ENCODE measurements at regions not wholly inside any gene's neighbourhood (a gene's known extent, or its start where the extent isn't known, plus 50 kb on each side); places are given as distances from the start of the nearest gene placed in this dataset.

GRCh38 chr21:35376406-35377135 lies 327.5 kb upstream of the RUNX1 start:
- Histone ChIP-seq H3K27ac (ENCODE audit: low read length) (no peak overlapping the region), H3K4me1 (ENCODE audit: control insufficient read depth in 1 of 2, extremely low read depth in 1 of 2, insufficient read depth in 2 of 2, low read length in 2 of 2) (no peaks in the 10 kb centered on the region), H3K4me3 (ENCODE audit: control insufficient read depth in 1 of 2, extremely low read depth in 1 of 2, low read length in 1 of 2) (no peak overlapping the region), H3K9me3 (no peaks in the 10 kb centered on the region), H3K36me3 (ENCODE audit: control insufficient read depth in 2 of 2, extremely low read depth in 1 of 2, insufficient read depth in 1 of 2, low read length in 1 of 2) (no peaks in the 10 kb centered on the region), H3K27me3 (replicated peaks in 1 of 2; ENCODE audit: control insufficient read depth in 2 of 2, extremely low read depth in 1 of 2, insufficient read depth in 2 of 2, low read length in 1 of 2) (no peaks in the 10 kb centered on the region)
- Mint-ChIP-seq H3K27ac (no peak overlapping the region), H3K4me3 (no peak overlapping the region), H3K4me1 (no peaks in the 10 kb centered on the region), H3K9me3 (no peaks in the 10 kb centered on the region), H3K36me3 (no peaks in the 10 kb centered on the region), H3K27me3 (no peaks in the 10 kb centered on the region)
- no peak for ATAC-seq (replicated peaks in 1 of 4)
- no peak for DNase-seq
- CTCF ChIA-PET, result no interaction called here
- POLR2A ChIA-PET, result no interaction called here
- no CpG with 5 or more reads among the region's 7 CpGs for WGBS (ENCODE audit: insufficient coverage)

- DNase-seq (no peak), ATAC-seq (replicated peaks in 1 of 4) (no peak)
- Mint-ChIP-seq H3K4me1 (no peaks in the 10 kb centered on the region), H3K27me3 (no peaks in the 10 kb centered on the region), H3K4me3 (no peak overlapping the region), H3K27ac (no peak overlapping the region), H3K9me3 (no peaks in the 10 kb centered on the region), H3K36me3 (no peaks in the 10 kb centered on the region)
- H3K9me3 ChIP-seq, result no peaks in the 10 kb centered on the region
- ChIA-PET POLR2A (no interaction called here), CTCF (no interaction called here)
- peaks cover 0 to 2% of the 10 kb centered on the region in 2 experiments for H3K4me1 ChIP-seq (ENCODE audit: control insufficient read depth in 1 of 2, extremely low read depth in 1 of 2, insufficient read depth in 2 of 2, low read length in 2 of 2)
- no peaks in the 10 kb centered on the region for H3K27me3 ChIP-seq (replicated peaks in 1 of 2; ENCODE audit: control insufficient read depth in 2 of 2, extremely low read depth in 1 of 2, insufficient read depth in 2 of 2, low read length in 1 of 2)
- no peak overlapping the region for H3K27ac ChIP-seq (ENCODE audit: low read length)
- WGBS (ENCODE audit: insufficient coverage), result no CpG with 5 or more reads among the region's 1 CpG
- H3K4me3 ChIP-seq (ENCODE audit: control insufficient read depth in 1 of 2, extremely low read depth in 1 of 2, low read length in 1 of 2), result no peak overlapping the region
- H3K36me3 ChIP-seq (ENCODE audit: control insufficient read depth in 2 of 2, extremely low read depth in 1 of 2, insufficient read depth in 1 of 2, low read length in 1 of 2), result no peaks in the 10 kb centered on the region
These were observed 326.0 kb upstream of the RUNX1 start for GRCh38 chr21:35375115-35375514.

GRCh38 chr21:35373998-35374397 lies 324.9 kb upstream of the RUNX1 start:
- Histone ChIP-seq H3K27me3 (replicated peaks in 1 of 2; ENCODE audit: control insufficient read depth in 2 of 2, extremely low read depth in 1 of 2, insufficient read depth in 2 of 2, low read length in 1 of 2) (no peaks in the 10 kb centered on the region), H3K27ac (ENCODE audit: low read length) (no peak overlapping the region), H3K9me3 (no peaks in the 10 kb centered on the region), H3K4me3 (ENCODE audit: control insufficient read depth in 1 of 2, extremely low read depth in 1 of 2, low read length in 1 of 2) (no peak overlapping the region), H3K4me1 (ENCODE audit: control insufficient read depth in 1 of 2, extremely low read depth in 1 of 2, insufficient read depth in 2 of 2, low read length in 2 of 2) (peaks cover 0 to 2% of the 10 kb centered on the region in 2 experiments), H3K36me3 (ENCODE audit: control insufficient read depth in 2 of 2, extremely low read depth in 1 of 2, insufficient read depth in 1 of 2, low read length in 1 of 2) (no peaks in the 10 kb centered on the region)
- H3K27ac Mint-ChIP-seq, result no peak overlapping the region
- H3K4me3 Mint-ChIP-seq, result no peak overlapping the region
- H3K36me3 Mint-ChIP-seq, result no peaks in the 10 kb centered on the region
- ChIA-PET POLR2A (no interaction called here), CTCF (no interaction called here)
- H3K4me1 Mint-ChIP-seq, result no peaks in the 10 kb centered on the region
- no peaks in the 10 kb centered on the region for H3K9me3 Mint-ChIP-seq
- DNase-seq (no peak), ATAC-seq (replicated peaks in 1 of 4) (no peak)
- WGBS (ENCODE audit: insufficient coverage), result no CpG with 5 or more reads among the region's 2 CpGs
- no peaks in the 10 kb centered on the region for H3K27me3 Mint-ChIP-seq

- CTCF ChIA-PET, result no interaction called here
- no peaks in the 10 kb centered on the region for H3K27me3 Mint-ChIP-seq
- H3K4me3 ChIP-seq (ENCODE audit: control insufficient read depth in 1 of 2, extremely low read depth in 1 of 2, low read length in 1 of 2), result no peak overlapping the region
- POLR2A ChIA-PET, result no interaction called here
- no peaks in the 10 kb centered on the region for H3K36me3 ChIP-seq (ENCODE audit: control insufficient read depth in 2 of 2, extremely low read depth in 1 of 2, insufficient read depth in 1 of 2, low read length in 1 of 2)
- H3K4me1 Mint-ChIP-seq, result no peaks in the 10 kb centered on the region
- peaks cover 0 to 2% of the 10 kb centered on the region in 2 experiments for H3K4me1 ChIP-seq (ENCODE audit: control insufficient read depth in 1 of 2, extremely low read depth in 1 of 2, insufficient read depth in 2 of 2, low read length in 2 of 2)
- H3K36me3 Mint-ChIP-seq, result no peaks in the 10 kb centered on the region
- WGBS (ENCODE audit: insufficient coverage), result 100% methylated on average over 2 of the region's 5 CpGs
- no peak overlapping the region for H3K4me3 Mint-ChIP-seq
- H3K27me3 ChIP-seq (replicated peaks in 1 of 2; ENCODE audit: control insufficient read depth in 2 of 2, extremely low read depth in 1 of 2, insufficient read depth in 2 of 2, low read length in 1 of 2), result no peaks in the 10 kb centered on the region
- no peak overlapping the region for H3K27ac Mint-ChIP-seq
- no peak overlapping the region for H3K27ac ChIP-seq (ENCODE audit: low read length)
- H3K9me3 Mint-ChIP-seq, result no peaks in the 10 kb centered on the region
- no peaks in the 10 kb centered on the region for H3K9me3 ChIP-seq
- ATAC-seq (replicated peaks in 1 of 4), result no peak
- no peak for DNase-seq
These were observed 323.1 kb upstream of the RUNX1 start for GRCh38 chr21:35372201-35372600.

GRCh38 chr21:35370671-35371070 lies 321.6 kb upstream of the RUNX1 start:
- no peak overlapping the region for H3K27ac ChIP-seq (ENCODE audit: low read length)
- no peaks in the 10 kb centered on the region for H3K27me3 Mint-ChIP-seq
- DNase-seq (no peak), ATAC-seq (replicated peaks in 1 of 4) (no peak)
- H3K27ac Mint-ChIP-seq, result no peak overlapping the region
- no peaks in the 10 kb centered on the region for H3K9me3 Mint-ChIP-seq
- WGBS (ENCODE audit: insufficient coverage), result 88% methylated on average over 1 of the region's 4 CpGs
- H3K4me3 ChIP-seq (ENCODE audit: control insufficient read depth in 1 of 2, extremely low read depth in 1 of 2, low read length in 1 of 2), result no peak overlapping the region
- no peak overlapping the region for H3K4me3 Mint-ChIP-seq
- ChIA-PET CTCF (no interaction called here), POLR2A (no interaction called here)
- H3K4me1 Mint-ChIP-seq, result no peaks in the 10 kb centered on the region
- no peaks in the 10 kb centered on the region for H3K36me3 Mint-ChIP-seq
- no peaks in the 10 kb centered on the region for H3K27me3 ChIP-seq (replicated peaks in 1 of 2; ENCODE audit: control insufficient read depth in 2 of 2, extremely low read depth in 1 of 2, insufficient read depth in 2 of 2, low read length in 1 of 2)
- H3K9me3 ChIP-seq, result no peaks in the 10 kb centered on the region
- H3K36me3 ChIP-seq (ENCODE audit: control insufficient read depth in 2 of 2, extremely low read depth in 1 of 2, insufficient read depth in 1 of 2, low read length in 1 of 2), result no peaks in the 10 kb centered on the region
- H3K4me1 ChIP-seq (ENCODE audit: control insufficient read depth in 1 of 2, extremely low read depth in 1 of 2, insufficient read depth in 2 of 2, low read length in 2 of 2), result peaks cover 0 to 2% of the 10 kb centered on the region in 2 experiments

GRCh38 chr21:35370071-35370470 lies 321.0 kb upstream of the RUNX1 start:
- Histone ChIP-seq H3K27ac (ENCODE audit: low read length) (no peak overlapping the region), H3K36me3 (ENCODE audit: control insufficient read depth in 2 of 2, extremely low read depth in 1 of 2, insufficient read depth in 1 of 2, low read length in 1 of 2) (no peaks in the 10 kb centered on the region), H3K27me3 (replicated peaks in 1 of 2; ENCODE audit: control insufficient read depth in 2 of 2, extremely low read depth in 1 of 2, insufficient read depth in 2 of 2, low read length in 1 of 2) (no peaks in the 10 kb centered on the region), H3K4me3 (ENCODE audit: control insufficient read depth in 1 of 2, extremely low read depth in 1 of 2, low read length in 1 of 2) (no peak overlapping the region), H3K4me1 (ENCODE audit: control insufficient read depth in 1 of 2, extremely low read depth in 1 of 2, insufficient read depth in 2 of 2, low read length in 2 of 2) (peaks cover 0 to 2% of the 10 kb centered on the region in 2 experiments), H3K9me3 (no peaks in the 10 kb centered on the region)
- ChIA-PET CTCF (no interaction called here), POLR2A (no interaction called here)
- Mint-ChIP-seq H3K27me3 (no peaks in the 10 kb centered on the region), H3K36me3 (no peaks in the 10 kb centered on the region), H3K9me3 (no peaks in the 10 kb centered on the region), H3K27ac (no peak overlapping the region), H3K4me1 (no peaks in the 10 kb centered on the region), H3K4me3 (no peak overlapping the region)
- ATAC-seq (replicated peaks in 1 of 4) (no peak), DNase-seq (no peak)
- WGBS (ENCODE audit: insufficient coverage), result no CpG with 5 or more reads among the region's 3 CpGs

- no CpG with 5 or more reads among the region's 3 CpGs for WGBS (ENCODE audit: insufficient coverage)
- Histone ChIP-seq H3K36me3 (ENCODE audit: control insufficient read depth in 2 of 2, extremely low read depth in 1 of 2, insufficient read depth in 1 of 2, low read length in 1 of 2) (no peaks in the 10 kb centered on the region), H3K27me3 (replicated peaks in 1 of 2; ENCODE audit: control insufficient read depth in 2 of 2, extremely low read depth in 1 of 2, insufficient read depth in 2 of 2, low read length in 1 of 2) (no peaks in the 10 kb centered on the region), H3K4me1 (ENCODE audit: control insufficient read depth in 1 of 2, extremely low read depth in 1 of 2, insufficient read depth in 2 of 2, low read length in 2 of 2) (peaks cover 0 to 2% of the 10 kb centered on the region in 2 experiments), H3K9me3 (no peaks in the 10 kb centered on the region), H3K4me3 (ENCODE audit: control insufficient read depth in 1 of 2, extremely low read depth in 1 of 2, low read length in 1 of 2) (no peak overlapping the region), H3K27ac (ENCODE audit: low read length) (no peak overlapping the region)
- no peaks in the 10 kb centered on the region for H3K9me3 Mint-ChIP-seq
- POLR2A ChIA-PET, result no interaction called here
- H3K27me3 Mint-ChIP-seq, result no peaks in the 10 kb centered on the region
- DNase-seq (no peak), ATAC-seq (replicated peaks in 1 of 4) (no peak)
- CTCF ChIA-PET, result no interaction called here
- H3K36me3 Mint-ChIP-seq, result no peaks in the 10 kb centered on the region
- H3K27ac Mint-ChIP-seq, result no peak overlapping the region
- no peak overlapping the region for H3K4me3 Mint-ChIP-seq
- no peaks in the 10 kb centered on the region for H3K4me1 Mint-ChIP-seq
These were observed 319.2 kb upstream of the RUNX1 start for GRCh38 chr21:35368326-35368725.
